Kidney (tissue), 13 donors: ENCODE measurements at regions not wholly inside any gene's neighbourhood (a gene's known extent, or its start where the extent isn't known, plus 50 kb on each side); places are given as distances from the start of the nearest gene placed in this dataset.

Experiments
- DNase-seq, 5 donors: peaks; one replicate each; pipeline ENCODE4 v3.0.0-alpha.2; 2013 to 2020
- FAIRE-seq: peaks from 2 replicates; lab custom pipeline; 2012; peaks lifted over from hg19 to GRCh38; lab: Jason Lieb, UNC
- H3K27ac ChIP-seq, 2 donors: one replicate each; pipeline ENCODE4 v1.7.0; 2013; ENCODE audit warnings: low read depth in 2 of 2, low read length in 2 of 2, inconsistent platforms in 1 of 2
- H3K27me3 ChIP-seq: one replicate; pipeline ENCODE4 v1.7.1; 2013; ENCODE audit warnings: low read length, inconsistent platforms; ENCODE audit not compliant: control insufficient read depth, insufficient read depth
- H3K36me3 ChIP-seq, 3 donors: one replicate each; pipeline versions ENCODE4 v1.7.0 to v1.7.1; 2013; ENCODE audit warnings: low read length in 3 of 3, control low read depth in 1 of 3, inconsistent platforms in 1 of 3; ENCODE audit not compliant: insufficient read depth in 3 of 3, control insufficient read depth in 2 of 3
- H3K4me1 ChIP-seq, 3 donors: one replicate each; pipeline versions ENCODE4 v1.7.0 to v1.7.1; 2013; ENCODE audit warnings: low read length in 3 of 3, inconsistent platforms in 1 of 3, low read depth in 1 of 3; ENCODE audit not compliant: control insufficient read depth in 2 of 3, insufficient read depth in 2 of 3
- H3K4me3 ChIP-seq, 3 donors: one replicate each; pipeline versions ENCODE4 v1.7.0 to v1.8.1; 2013; ENCODE audit warnings: low read length in 3 of 3, control low read depth in 1 of 3, inconsistent platforms in 1 of 3
- H3K9ac ChIP-seq, 3 donors: one replicate each; pipeline versions ENCODE4 v1.7.0 to v1.7.1; 2013; ENCODE audit warnings: low read length in 3 of 3, control low read depth in 1 of 3, inconsistent platforms in 1 of 3
- H3K9me3 ChIP-seq, 3 donors: one replicate each; pipeline versions ENCODE4 v1.7.0 to v1.7.1; 2013; ENCODE audit warnings: low read length in 3 of 3, control low read depth in 1 of 3, inconsistent platforms in 1 of 3; ENCODE audit not compliant: control insufficient read depth in 2 of 3, insufficient read depth in 1 of 3
- intact Hi-C: fragments of 100-400 bp; cut with DNase I; formaldehyde crosslinking; loops from one replicate; pipeline ENCODE4 v1.11.1; 2022
- TF ChIP-seq, protein P1 (sequence below): IDR thresholded peaks from 3 replicates; pipeline ENCODE4 v1.5.1; 2012; ENCODE audit warnings: mild to moderate bottlenecking, moderate library complexity, borderline replicate concordance; ENCODE audit not compliant: insufficient read depth; ENCODE audit errors: extremely low read depth
- donor health status: control.
- donor health status: control.
- donor health status: control.
- donor health status: control.
- donor health status: control.
- donor health status: DM: yes; HTN: yes; CAD: no.
- donor health status: Normal renal cell carcinoma (clear cell type).

GRCh38 chr6:137362878-137363804 lies 131.1 kb downstream of the OLIG3 start:
- TF ChIP-seq, protein P1, sequence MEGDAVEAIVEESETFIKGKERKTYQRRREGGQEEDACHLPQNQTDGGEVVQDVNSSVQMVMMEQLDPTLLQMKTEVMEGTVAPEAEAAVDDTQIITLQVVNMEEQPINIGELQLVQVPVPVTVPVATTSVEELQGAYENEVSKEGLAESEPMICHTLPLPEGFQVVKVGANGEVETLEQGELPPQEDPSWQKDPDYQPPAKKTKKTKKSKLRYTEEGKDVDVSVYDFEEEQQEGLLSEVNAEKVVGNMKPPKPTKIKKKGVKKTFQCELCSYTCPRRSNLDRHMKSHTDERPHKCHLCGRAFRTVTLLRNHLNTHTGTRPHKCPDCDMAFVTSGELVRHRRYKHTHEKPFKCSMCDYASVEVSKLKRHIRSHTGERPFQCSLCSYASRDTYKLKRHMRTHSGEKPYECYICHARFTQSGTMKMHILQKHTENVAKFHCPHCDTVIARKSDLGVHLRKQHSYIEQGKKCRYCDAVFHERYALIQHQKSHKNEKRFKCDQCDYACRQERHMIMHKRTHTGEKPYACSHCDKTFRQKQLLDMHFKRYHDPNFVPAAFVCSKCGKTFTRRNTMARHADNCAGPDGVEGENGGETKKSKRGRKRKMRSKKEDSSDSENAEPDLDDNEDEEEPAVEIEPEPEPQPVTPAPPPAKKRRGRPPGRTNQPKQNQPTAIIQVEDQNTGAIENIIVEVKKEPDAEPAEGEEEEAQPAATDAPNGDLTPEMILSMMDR: no peak
- Histone ChIP-seq H3K27ac (no peak overlapping the region), H3K4me3 (no peak overlapping the region), H3K27me3 (no peaks in the 10 kb centered on the region), H3K36me3 (no peaks in the 10 kb centered on the region), H3K4me1 (no peaks in the 10 kb centered on the region), H3K9me3 (no peaks in the 10 kb centered on the region), H3K9ac (no peak overlapping the region)
- no peak for DNase-seq
- FAIRE-seq: no peak
- intact Hi-C loops: no loop called here

DNA sequence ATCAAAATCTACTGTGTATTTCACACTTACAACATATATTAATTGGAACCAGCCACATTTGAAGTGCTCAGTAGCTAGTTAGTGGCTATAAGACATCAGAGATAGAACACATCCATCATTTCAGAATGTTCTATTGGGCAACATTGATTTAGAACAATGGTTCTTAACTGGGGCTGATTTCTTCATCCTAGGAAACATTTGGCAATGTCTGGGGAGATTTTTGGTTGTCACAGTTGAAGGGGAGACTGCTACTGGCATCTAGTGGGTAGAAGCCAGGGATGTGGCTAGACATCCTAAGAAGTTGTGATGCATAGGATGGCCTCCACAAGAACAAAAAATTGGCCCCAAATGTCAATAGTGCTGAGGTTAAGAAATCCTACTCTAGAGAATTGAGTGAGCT lies 132.5 kb downstream of the OLIG3 start:
- TF ChIP-seq, protein P1: no peak
- no peak overlapping the region for H3K4me3 ChIP-seq

DNA sequence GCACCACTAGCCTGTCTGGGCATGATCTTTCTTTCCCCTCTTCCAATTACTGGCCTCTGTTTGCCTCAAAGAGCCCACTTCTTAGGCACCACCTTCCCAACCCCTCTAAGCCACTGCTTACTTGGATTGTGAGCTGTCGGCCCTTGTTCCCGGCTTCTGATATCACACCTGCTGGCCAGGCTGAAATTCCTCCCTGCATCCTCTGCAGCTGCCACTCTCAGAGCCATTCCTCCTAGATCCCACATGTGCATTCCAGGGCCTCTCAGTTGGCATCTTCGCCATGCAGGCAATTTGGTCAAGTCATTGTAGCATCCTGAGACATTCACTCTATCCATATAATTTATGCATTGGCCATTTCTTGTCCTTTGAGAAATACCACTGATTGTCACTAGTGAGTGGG lies 135.9 kb downstream of the OLIG3 start:
- H3K9me3 ChIP-seq: no peaks in the 10 kb centered on the region
- intact Hi-C loops: no loop called here
- no peak for FAIRE-seq
- H3K36me3 ChIP-seq: no peaks in the 10 kb centered on the region
- no peak overlapping the region for H3K9ac ChIP-seq
- H3K27me3 ChIP-seq: no peaks in the 10 kb centered on the region
- TF ChIP-seq, protein P1: no peak
- no peak overlapping the region for H3K4me3 ChIP-seq
- H3K27ac ChIP-seq: no peak overlapping the region
- H3K4me1 ChIP-seq: peaks cover 0 to 3% (median 0%) of the 10 kb centered on the region in 3 donors
- DNase-seq: no peak

More for the DNA sequence above, 132.5 kb downstream of the OLIG3 start:
- intact Hi-C loops: no loop called here
- no peak overlapping the region for H3K27ac ChIP-seq
- FAIRE-seq (no peak), DNase-seq (no peak)
- H3K27me3 ChIP-seq: no peaks in the 10 kb centered on the region
- no peaks in the 10 kb centered on the region for H3K36me3 ChIP-seq
- H3K4me1 ChIP-seq: no peaks in the 10 kb centered on the region
- no peak overlapping the region for H3K9ac ChIP-seq
- no peaks in the 10 kb centered on the region for H3K9me3 ChIP-seq
